A673 (cell line): ENCODE measurements at regions not wholly inside any gene's neighbourhood (a gene's known extent, or its start where the extent isn't known, plus 50 kb on each side); places are given as distances from the start of the nearest gene placed in this dataset.

Experiments used
- EZH2 ChIP-seq: fragments of 200-600 bp; sonication (generic); IDR thresholded peaks from 2 replicates; pipeline ENCODE4 v1.6.1; 2017; ENCODE audit warnings: borderline replicate concordance, low read depth, mild to moderate bottlenecking, mixed read lengths, antibody characterized with exemption, low read length; ENCODE audit not compliant: poor library complexity, severe bottlenecking
- TF ChIP-seq, protein P1 (sequence below): fragments of 300-800, 200-600 bp; sonication (generic); conservative IDR thresholded peaks from 2 replicates; pipeline ENCODE4 v1.5.1; 2017; ENCODE audit warnings: low read depth, mild to moderate bottlenecking, antibody characterized with exemption, low read length, moderate library complexity, mixed read lengths

- TF ChIP-seq, protein P1, sequence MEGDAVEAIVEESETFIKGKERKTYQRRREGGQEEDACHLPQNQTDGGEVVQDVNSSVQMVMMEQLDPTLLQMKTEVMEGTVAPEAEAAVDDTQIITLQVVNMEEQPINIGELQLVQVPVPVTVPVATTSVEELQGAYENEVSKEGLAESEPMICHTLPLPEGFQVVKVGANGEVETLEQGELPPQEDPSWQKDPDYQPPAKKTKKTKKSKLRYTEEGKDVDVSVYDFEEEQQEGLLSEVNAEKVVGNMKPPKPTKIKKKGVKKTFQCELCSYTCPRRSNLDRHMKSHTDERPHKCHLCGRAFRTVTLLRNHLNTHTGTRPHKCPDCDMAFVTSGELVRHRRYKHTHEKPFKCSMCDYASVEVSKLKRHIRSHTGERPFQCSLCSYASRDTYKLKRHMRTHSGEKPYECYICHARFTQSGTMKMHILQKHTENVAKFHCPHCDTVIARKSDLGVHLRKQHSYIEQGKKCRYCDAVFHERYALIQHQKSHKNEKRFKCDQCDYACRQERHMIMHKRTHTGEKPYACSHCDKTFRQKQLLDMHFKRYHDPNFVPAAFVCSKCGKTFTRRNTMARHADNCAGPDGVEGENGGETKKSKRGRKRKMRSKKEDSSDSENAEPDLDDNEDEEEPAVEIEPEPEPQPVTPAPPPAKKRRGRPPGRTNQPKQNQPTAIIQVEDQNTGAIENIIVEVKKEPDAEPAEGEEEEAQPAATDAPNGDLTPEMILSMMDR: no peak
- TF ChIP-seq EZH2: no peak
Observed at GRCh38 chr1:188427642-188428041, 1598.9 kb downstream of the PLA2G4A start.
